ENCODE measurements at regions not wholly inside any gene's neighbourhood (a gene's known extent, or its start where the extent isn't known, plus 50 kb on each side); places are given as distances from the start of the nearest gene placed in this dataset.

- no peak for TF ChIP-seq NEUROD1 (IDR thresholded peaks at IDR 0.05; ENCODE audit: borderline replicate concordance, low read depth, low read length, partially characterized antibody)
- TF ChIP-seq CTCF (IDR thresholded peaks at IDR 0.05 in 2 of 3, conservative IDR thresholded peaks at IDR 0.05 in 1 of 3; ENCODE audit: insufficient read depth in 2 of 3, low read depth in 1 of 3, low read length in 3 of 3), result no peak
- no peak for TF ChIP-seq HDGF (IDR thresholded peaks at IDR 0.05)
- TF ChIP-seq CHD2 (IDR thresholded peaks at IDR 0.05; ENCODE audit: low read depth, low read length), result no peak
- no peak for TF ChIP-seq U2AF2 (optimal IDR thresholded peaks at IDR 0.05; ENCODE audit: low read depth, low read length)
- no peak for TF ChIP-seq ZNF253 (CRISPR knock-in tag; conservative IDR thresholded peaks at IDR 0.05)
- TF ChIP-seq SRF (CRISPR knock-in tag; IDR thresholded peaks at IDR 0.05), result no peak
- TF ChIP-seq FOXA1 (IDR thresholded peaks at IDR 0.05; ENCODE audit: borderline replicate concordance), result no peak
- TF ChIP-seq POLR2AphosphoS2 (IDR thresholded peaks at IDR 0.05; ENCODE audit: low read length), result no peak
- TF ChIP-seq ATF1 (CRISPR knock-in tag; IDR thresholded peaks at IDR 0.05), result no peak
- no peak for TF ChIP-seq ATF1 (tag; IDR thresholded peaks at IDR 0.05)
Observed at GRCh38 chr3:80230962-80231361, 463.2 kb upstream of the ROBO1 start.

Data from K562 (cell line).